HG02798 (cell line): ENCODE measurements at regions not wholly inside any gene's neighbourhood (a gene's known extent, or its start where the extent isn't known, plus 50 kb on each side); places are given as distances from the start of the nearest gene placed in this dataset.
"Not testable (repeated sequence)": the region's sequence is repeated elsewhere in the genome, so short reads cannot be mapped to it uniquely, and the experiment has no call there.

Experiments used
- ATAC-seq: cut with Tn5 transposase; IDR thresholded peaks from one replicate; pipeline ENCODE4 v1.9.1; 2021; ENCODE audit warnings: mild to moderate bottlenecking; ENCODE audit not compliant: unreplicated experiment, poor library complexity

- ATAC-seq = no peak
Measured at GRCh38 chr3:27779176-27779575, 57.1 kb upstream of the EOMES start.

- ATAC-seq = peak; percentile 49
Measured at GRCh38 chr3:27789420-27789819, 67.3 kb upstream of the EOMES start.

DNA sequence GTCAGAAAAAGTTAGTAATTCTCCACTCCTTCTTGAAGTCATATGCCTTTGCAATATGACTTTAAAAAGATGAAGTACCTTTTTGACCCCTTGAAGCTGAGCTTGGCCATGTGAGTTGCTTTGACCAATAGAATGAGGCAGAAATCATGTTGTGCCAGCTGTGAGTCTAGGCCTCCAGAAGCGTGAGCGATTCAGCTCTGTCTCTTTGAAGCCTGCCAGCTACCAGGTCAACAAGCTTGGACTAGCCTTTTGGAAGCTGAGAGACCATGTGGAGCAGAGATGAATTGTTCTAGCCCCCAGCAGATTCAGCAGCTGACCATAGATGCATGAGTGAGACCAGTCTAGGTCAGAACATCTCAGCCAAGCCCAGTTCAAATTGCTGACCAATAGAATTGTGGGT is 69.8 kb upstream of the EOMES start:
- no peak for ATAC-seq

DNA sequence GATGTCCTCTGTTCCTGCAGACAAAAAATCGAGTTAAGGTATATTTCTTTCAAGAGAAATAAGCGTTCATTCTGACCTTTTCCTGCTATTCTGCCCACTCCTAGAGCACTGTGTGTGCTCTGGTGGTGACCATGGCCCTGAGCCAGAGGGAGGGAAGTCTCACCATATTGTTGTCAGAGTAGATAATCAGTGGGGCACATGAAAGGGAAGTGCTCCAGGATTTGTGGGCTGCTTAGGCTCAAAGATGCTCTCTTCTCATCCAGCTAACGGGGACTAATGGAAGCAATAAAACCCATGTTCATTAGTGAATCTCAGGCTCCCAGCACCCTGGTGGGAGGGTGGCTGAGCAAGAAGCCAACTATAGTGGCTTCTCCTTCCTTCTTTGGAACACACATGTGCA is 70.7 kb upstream of the EOMES start:
- no peak for ATAC-seq

- no peak for ATAC-seq
Measured at GRCh38 chr3:27794211-27794610, 72.1 kb upstream of the EOMES start.

DNA sequence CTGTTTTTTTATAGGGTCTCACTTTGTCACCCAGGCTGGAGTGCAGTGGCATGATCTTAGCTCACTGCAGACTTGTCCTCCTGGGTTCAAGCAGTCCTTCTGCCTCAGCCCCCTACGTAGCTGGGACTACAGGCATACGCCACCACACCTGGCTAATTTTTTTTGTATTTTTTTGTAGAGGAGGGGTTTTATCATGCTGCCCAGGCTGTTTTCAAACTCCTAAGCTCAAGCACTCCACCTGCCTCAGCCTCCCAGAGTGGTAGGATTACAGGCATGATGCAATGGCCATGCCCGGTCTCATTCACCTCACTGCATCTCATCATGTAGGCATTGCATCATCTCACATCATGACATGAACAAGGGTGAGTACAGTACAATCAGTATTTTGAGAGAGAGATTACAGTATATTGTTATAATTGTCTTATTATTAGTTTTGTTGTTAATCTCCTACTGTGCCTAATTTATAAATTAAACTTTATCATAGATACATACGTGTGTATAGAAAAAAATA is 74.3 kb upstream of the EOMES start:
- ATAC-seq = no peak

DNA sequence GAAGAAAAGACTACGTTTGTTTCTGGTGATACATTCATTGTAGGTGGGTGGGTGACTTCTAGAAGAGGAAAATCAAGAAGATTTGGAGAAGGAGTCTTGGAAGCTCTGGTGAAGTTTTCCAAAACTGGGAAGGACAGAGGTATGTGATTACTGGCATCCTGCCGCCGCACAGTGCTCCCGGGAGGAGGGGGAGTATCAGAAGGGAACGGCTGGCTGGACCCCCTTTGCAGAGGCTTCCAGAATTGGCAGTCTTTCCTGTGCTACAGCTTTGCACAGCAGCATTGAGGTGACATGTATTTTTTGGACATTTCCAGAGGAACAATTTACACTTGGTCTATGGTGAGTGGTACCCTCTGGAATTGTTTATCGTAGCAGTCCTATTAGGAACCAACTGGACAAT is 75.7 kb upstream of the EOMES start:
- ATAC-seq = no peak

DNA sequence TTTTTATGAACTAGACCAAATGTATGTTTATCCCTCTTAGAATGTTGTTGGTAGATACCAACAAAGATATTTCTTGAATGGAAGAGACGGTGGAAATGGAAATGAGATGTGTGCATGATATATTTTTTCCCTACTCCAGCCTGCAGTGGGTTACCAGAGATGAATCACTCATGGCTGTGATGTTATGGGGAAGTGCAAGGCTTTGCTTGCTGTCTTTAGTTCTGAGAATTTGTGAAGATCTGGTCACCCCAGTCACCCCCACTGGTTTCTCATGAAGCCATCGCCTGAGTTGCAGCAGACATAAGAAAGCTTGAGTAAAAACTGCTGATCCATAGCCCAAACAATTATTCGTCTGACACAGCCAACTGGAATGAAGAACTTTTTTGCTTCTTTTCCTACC is 78.1 kb upstream of the EOMES start:
- ATAC-seq = no peak

DNA sequence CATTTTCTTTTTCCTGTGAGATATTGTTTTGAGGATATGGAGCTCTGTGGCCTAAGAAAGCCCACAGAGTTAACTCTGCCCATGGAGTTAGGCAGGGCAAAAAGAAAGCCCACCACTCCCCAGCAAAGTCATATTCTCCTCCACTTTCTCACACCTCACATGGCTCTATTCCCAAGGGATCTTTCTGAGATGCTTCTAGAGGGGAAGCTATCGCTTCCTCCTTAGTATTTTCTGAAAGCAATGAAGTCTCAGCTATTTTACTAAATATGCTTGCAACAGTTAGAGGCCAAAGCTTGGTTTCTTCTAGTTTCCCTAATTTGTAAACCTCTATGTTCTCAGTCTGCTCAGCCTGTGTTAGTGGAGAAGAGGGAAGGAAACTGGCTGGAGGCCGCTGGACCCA is 80.3 kb upstream of the EOMES start:
- ATAC-seq = no peak

DNA sequence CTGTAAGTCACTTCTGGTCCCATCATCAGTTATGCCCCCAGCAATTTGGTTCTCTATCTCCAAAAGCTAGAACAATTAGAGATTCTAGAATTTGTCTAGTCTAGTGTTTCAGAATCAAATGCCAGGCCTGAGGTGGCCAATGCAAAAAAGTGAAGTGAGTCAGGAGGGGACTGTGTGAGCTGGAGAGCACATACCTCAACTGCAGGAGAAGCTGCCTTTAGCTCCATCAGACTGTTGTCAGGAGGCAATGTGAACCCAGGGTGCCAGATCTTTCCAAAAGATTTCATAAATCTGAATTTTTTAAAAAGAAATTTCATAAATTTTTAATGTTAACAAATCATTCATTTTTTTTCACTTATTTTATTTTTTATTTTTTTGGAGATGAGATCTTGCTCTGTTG is 80.7 kb upstream of the EOMES start:
- no peak for ATAC-seq

DNA sequence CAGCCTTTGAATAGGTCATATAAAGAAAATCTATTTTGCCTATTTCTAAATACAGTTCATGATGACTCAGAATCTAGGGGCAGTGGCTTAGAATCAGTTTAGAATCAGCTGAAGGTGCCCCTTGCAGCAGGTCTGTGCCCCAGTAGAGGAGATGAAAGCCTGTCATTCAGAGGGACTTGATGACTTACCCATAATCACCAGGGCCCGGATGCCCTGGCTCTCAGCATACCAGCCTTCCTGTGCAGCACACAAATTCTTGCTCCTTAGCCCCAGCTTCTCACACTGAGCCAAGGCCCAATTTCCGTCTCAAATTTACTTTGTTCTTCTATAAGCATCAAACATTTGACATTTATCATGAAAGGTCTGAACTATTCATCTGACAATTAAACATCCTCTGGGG is 83.2 kb upstream of the EOMES start:
- no peak for ATAC-seq

GRCh38 chr3:27813255-27813654 is 91.1 kb upstream of the EOMES start:
- ATAC-seq = no peak

GRCh38 chr3:27821609-27822008 is 99.5 kb upstream of the EOMES start:
- ATAC-seq = not testable (repeated sequence)

- ATAC-seq = no peak
Measured at GRCh38 chr3:27824312-27825200, 102.4 kb upstream of the EOMES start.

- ATAC-seq = no peak
Measured at GRCh38 chr3:27826448-27826847, 104.3 kb upstream of the EOMES start.

DNA sequence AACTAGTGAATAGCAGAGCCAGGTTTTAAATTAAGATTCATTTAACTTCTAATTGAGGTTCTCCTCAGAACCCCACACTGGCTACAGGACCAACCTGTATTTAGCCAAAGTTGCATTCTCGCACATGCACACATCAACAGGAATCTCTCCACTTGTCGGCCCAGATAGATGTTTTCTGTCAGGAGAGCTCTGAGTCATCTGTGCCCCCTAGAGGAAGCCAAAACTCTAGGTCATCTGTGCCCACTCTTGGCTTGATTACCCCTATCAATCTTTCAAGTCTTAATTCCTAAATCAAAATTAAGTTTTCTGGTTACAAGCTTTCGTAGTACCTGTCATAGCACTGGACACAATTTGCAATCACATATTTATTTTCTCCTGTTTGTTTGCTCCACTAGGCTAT is 104.9 kb upstream of the EOMES start:
- no peak for ATAC-seq

DNA sequence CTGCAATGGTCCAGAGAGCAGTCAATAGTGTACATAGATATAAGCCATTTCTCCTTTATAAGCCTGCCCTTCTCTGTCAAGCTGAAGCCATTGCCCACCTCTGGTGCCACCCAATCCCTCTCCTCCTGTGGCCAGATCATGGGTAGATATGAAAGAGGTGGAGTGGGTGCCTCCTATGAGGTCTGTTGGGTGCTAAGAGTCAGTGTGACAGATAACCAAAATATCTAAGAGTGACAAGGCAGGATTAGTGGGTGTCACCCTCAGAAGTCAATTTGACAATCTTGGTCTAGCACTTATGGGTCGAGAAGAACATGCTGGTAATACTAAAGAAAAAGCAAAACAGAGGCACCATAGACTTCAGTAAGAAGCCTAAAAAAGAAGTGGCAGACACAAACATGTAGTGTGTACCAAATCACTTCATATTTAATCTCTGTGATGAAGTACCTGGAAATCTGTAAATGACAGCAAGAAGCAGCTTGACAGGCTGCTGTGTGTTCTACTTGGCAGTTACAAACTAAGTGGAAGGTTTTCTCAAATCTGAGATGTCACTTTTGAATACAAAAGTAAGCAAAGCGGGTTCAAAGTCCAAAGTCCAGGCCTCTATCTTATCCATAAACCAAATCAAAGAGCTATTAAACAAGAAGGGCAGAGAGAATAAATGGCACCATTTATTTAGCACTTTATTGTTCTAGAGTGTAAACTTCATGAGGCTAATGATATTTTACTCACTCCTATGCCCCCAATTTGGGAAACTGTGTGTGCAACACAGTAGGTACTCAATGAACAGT is 118.9 kb upstream of the EOMES start:
- no peak for ATAC-seq

- ATAC-seq = no peak
Measured at GRCh38 chr3:27844052-27844675, 122.0 kb upstream of the EOMES start.

- no peak for ATAC-seq
Measured at GRCh38 chr3:27847697-27848096, 125.6 kb upstream of the EOMES start.

- ATAC-seq = no peak
Measured at GRCh38 chr3:27848826-27849225, 126.7 kb upstream of the EOMES start.

DNA sequence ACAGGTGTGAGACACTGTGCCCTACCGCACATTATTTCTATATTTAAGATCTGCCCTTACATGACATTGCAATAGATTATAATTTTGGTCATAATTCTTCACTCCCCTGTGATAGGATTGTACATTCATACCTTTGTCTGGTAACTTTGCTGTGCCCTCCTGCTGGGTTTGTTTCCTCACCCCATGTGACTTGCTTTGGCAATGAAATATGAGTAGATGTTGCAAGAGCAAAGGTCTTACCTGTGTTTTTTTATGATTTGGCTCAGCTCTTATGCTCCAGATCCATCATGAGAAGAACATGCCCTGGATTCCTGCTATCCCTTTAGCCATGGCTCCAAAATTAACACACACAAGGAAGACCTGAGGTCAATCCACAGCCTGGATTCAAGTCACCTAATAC is 137.7 kb upstream of the EOMES start:
- no peak for ATAC-seq
